ENCODE measurements at regions not wholly inside any gene's neighbourhood (a gene's known extent, or its start where the extent isn't known, plus 50 kb on each side); places are given as distances from the start of the nearest gene placed in this dataset.

GRCh38 chr2:14558335-14558919 is 74.1 kb upstream of the LRATD1 start:
- Mint-ChIP-seq H3K36me3 (ENCODE audit: low read depth) (no peaks in the 10 kb centered on the region), H3K9me3 (no peaks in the 10 kb centered on the region), H3K27me3 (no peaks in the 10 kb centered on the region), H3K4me3 (no peak overlapping the region), H3K27ac (no peak overlapping the region), H3K4me1 (no peaks in the 10 kb centered on the region)
- no peak for ATAC-seq (replicated peaks)

DNA sequence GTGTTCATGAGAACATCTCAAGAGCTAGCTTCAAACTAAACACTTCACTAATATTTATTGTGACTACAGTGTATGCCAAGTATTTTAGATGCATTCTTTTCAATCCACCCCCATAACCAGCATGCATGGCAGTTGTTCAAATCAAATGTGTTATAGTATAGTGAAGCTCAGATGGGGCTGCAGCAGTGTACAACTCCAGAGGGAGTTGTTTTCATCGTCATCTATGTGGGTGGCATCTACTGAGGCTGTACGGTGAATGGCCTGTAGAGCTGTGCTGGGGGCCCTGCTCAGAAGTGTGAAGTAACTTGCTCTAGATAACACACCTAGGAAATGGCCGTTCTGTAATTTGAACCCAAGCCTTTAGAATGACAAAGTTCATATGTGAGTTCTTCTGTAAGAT is 71.8 kb upstream of the LRATD1 start:
- Mint-ChIP-seq H3K9me3 (no peaks in the 10 kb centered on the region), H3K36me3 (ENCODE audit: low read depth) (no peaks in the 10 kb centered on the region), H3K4me1 (no peaks in the 10 kb centered on the region), H3K27me3 (no peaks in the 10 kb centered on the region), H3K27ac (no peak overlapping the region), H3K4me3 (no peak overlapping the region)
- no peak for ATAC-seq (replicated peaks)

DNA sequence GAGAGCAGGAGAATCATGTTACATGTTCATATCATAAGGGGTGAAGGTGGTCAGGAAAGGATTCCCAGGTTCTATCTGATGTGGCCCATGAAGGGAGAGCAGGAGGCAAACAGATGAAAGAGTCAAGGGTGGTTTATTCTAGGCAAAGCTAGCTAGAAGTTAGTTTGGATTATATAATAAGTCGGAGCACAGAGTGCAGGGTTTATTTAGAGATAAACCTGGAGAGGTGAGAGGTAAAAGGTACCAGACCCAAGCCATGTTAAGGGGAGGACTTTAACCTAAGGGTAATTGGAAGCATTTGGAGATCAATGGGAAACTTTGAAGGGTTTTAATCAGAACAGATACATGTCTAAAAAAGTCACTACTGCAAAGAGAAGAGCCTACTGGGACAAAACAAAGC is 69.2 kb upstream of the LRATD1 start:
- Mint-ChIP-seq H3K27me3 (no peaks in the 10 kb centered on the region), H3K27ac (no peak overlapping the region), H3K36me3 (ENCODE audit: low read depth) (no peaks in the 10 kb centered on the region), H3K4me3 (no peak overlapping the region), H3K4me1 (no peaks in the 10 kb centered on the region), H3K9me3 (peaks cover 4% of the 10 kb centered on the region)
- no peak for ATAC-seq (replicated peaks)

DNA sequence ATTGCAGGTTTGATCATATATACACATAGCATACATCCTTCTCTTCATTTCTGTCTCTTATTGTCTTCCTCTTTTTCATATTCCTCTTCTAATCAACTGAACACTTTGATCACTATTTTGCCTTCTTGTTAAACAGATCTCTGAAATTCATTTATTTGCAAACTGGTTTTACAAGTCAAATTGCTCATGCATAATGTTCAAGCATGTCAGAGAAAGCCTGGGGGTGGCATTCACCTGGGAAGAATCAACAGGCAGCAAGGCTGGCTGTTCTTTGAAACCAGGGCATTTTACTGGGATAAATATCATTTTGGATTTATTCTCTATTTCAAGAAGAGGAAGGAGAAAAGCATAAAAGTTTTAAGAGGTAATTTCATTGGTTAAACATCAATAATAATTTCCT is 66.9 kb upstream of the LRATD1 start:
- no peak overlapping the region for H3K4me3 Mint-ChIP-seq
- no peaks in the 10 kb centered on the region for H3K27me3 Mint-ChIP-seq
- no peaks in the 10 kb centered on the region for H3K4me1 Mint-ChIP-seq
- ATAC-seq (replicated peaks): no peak
- H3K36me3 Mint-ChIP-seq (ENCODE audit: low read depth): no peaks in the 10 kb centered on the region
- no peak overlapping the region for H3K27ac Mint-ChIP-seq
- H3K9me3 Mint-ChIP-seq: peaks cover 4% of the 10 kb centered on the region

GRCh38 chr2:14567561-14567960 is 65.0 kb upstream of the LRATD1 start:
- H3K9me3 Mint-ChIP-seq: peaks cover 4% of the 10 kb centered on the region
- H3K36me3 Mint-ChIP-seq (ENCODE audit: low read depth): no peaks in the 10 kb centered on the region
- H3K27ac Mint-ChIP-seq: no peak overlapping the region
- H3K4me3 Mint-ChIP-seq: no peak overlapping the region
- H3K27me3 Mint-ChIP-seq: no peaks in the 10 kb centered on the region
- ATAC-seq (replicated peaks): no peak
- no peaks in the 10 kb centered on the region for H3K4me1 Mint-ChIP-seq

DNA sequence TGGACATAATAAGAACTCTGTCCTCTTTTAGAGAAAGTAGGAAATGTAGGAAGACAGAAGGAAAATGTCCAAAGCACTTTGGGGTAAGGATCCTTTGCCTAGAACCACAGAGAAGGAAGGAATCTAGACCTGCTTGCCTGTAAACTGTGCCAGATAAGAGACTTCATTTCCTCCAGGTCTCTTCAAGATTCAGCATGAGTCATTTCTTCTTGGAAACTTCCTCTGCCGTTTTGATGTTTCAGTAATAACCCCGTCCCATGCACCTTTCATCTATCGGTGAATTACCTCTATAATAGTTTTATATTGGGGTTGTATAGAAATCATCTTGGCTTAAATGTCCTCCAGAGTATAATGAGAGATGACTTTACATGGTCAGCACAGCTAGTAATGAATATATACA is 63.2 kb upstream of the LRATD1 start:
- Mint-ChIP-seq H3K9me3 (peaks cover 4% of the 10 kb centered on the region), H3K4me3 (no peak overlapping the region), H3K4me1 (no peaks in the 10 kb centered on the region), H3K27me3 (no peaks in the 10 kb centered on the region), H3K36me3 (ENCODE audit: low read depth) (no peaks in the 10 kb centered on the region), H3K27ac (no peak overlapping the region)
- no peak for ATAC-seq (replicated peaks)

DNA sequence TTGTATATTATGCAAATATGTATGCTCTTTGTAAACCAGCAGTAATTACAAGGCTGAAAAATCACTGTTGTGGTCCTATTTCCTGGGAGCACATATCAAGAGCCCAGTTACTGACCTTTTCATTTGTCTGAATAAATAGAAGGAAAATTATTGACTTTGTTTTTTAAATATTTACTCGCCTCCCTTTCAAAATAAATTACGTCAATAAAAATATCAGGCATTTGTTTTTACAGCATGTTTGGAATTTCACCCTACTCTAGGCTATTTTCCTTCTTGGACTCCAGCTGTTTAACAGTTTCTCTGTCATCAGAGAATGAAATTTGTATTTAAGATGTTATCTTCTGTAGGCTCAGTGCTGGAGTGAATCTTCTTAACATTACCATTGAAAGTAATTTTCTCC is 59.9 kb upstream of the LRATD1 start:
- Mint-ChIP-seq H3K36me3 (ENCODE audit: low read depth) (no peaks in the 10 kb centered on the region), H3K4me3 (no peak overlapping the region), H3K27ac (no peak overlapping the region), H3K9me3 (peaks cover 3% of the 10 kb centered on the region), H3K27me3 (no peaks in the 10 kb centered on the region), H3K4me1 (no peaks in the 10 kb centered on the region)
- no peak for ATAC-seq (replicated peaks)

- H3K9me3 Mint-ChIP-seq: no peaks in the 10 kb centered on the region
- no peak overlapping the region for H3K27ac Mint-ChIP-seq
- H3K36me3 Mint-ChIP-seq (ENCODE audit: low read depth): no peaks in the 10 kb centered on the region
- H3K4me1 Mint-ChIP-seq: no peaks in the 10 kb centered on the region
- no peaks in the 10 kb centered on the region for H3K27me3 Mint-ChIP-seq
- no peak overlapping the region for H3K4me3 Mint-ChIP-seq
- ATAC-seq (replicated peaks): no peak
Observed at GRCh38 chr2:14577843-14578242, 54.7 kb upstream of the LRATD1 start.

Data from activated T-helper 17 cell treated with anti-CD3 and anti-CD28 coated beads, Interleukin-2, amount 50 U/mL, for 72 hours (primary cell).